Activated T-helper 2 cell treated with anti-CD3 and anti-CD28 coated beads, Interferon-gamma antibody, Interleukin-2, Interleukin-4, amounts not matched to agents 10 μg/mL and 5 μg/mL and 100 μg/mL, durations not matched to agents 14 hours and 24 hours and 36 hours (primary cell): ENCODE measurements at regions not wholly inside any gene's neighbourhood (a gene's known extent, or its start where the extent isn't known, plus 50 kb on each side); places are given as distances from the start of the nearest gene placed in this dataset.
"Not testable (repeated sequence)": the region's sequence is repeated elsewhere in the genome, so short reads cannot be mapped to it uniquely, and the experiment has no call there.

Experiments
- DNase-seq: peaks from one replicate; pipeline ENCODE4 v3.0.0; 2021; ENCODE audit warnings: low spot score
- H3K27ac Mint-ChIP-seq: one replicate; pipeline ENCODE4 v1.8.0; 2021; ENCODE audit warnings: mixed read lengths
- H3K27me3 Mint-ChIP-seq: one replicate; pipeline ENCODE4 v1.8.0; 2021; ENCODE audit warnings: low read depth, mixed read lengths
- H3K36me3 Mint-ChIP-seq: one replicate; pipeline ENCODE4 v1.8.0; 2021; ENCODE audit warnings: low read depth, mixed read lengths
- H3K4me1 Mint-ChIP-seq: one replicate; pipeline ENCODE4 v1.8.0; 2021; ENCODE audit warnings: low read depth, mixed read lengths
- H3K4me3 Mint-ChIP-seq: one replicate; pipeline ENCODE4 v1.8.0; 2021; ENCODE audit warnings: low read depth, mild to moderate bottlenecking, moderate library complexity, mixed read lengths
- H3K9me3 Mint-ChIP-seq: one replicate; pipeline ENCODE4 v1.8.0; 2021; ENCODE audit warnings: mixed read lengths
- intact Hi-C: fragments of 100-400 bp; cut with micrococcal nuclease; formaldehyde crosslinking; loops from one replicate; pipeline ENCODE4 v1.15.1; 2023

GRCh38 chrY:7588176-7588575 lies 676.6 kb upstream of the AMELY start:
- H3K27ac Mint-ChIP-seq, H3K27me3 Mint-ChIP-seq, H3K4me1 Mint-ChIP-seq, H3K4me3 Mint-ChIP-seq, intact Hi-C loops, DNase-seq, H3K36me3 Mint-ChIP-seq, H3K9me3 Mint-ChIP-seq: not testable (repeated sequence)

GRCh38 chrY:7562541-7562940 lies 651.0 kb upstream of the AMELY start:
- Mint-ChIP-seq H3K27ac (no peak overlapping the region), H3K36me3 (no peaks in the 10 kb centered on the region), H3K27me3 (no peaks in the 10 kb centered on the region), H3K4me3 (no peak overlapping the region), H3K4me1 (no peaks in the 10 kb centered on the region), H3K9me3 (no peaks in the 10 kb centered on the region)
- DNase-seq: no peak
- intact Hi-C loops: no loop called here

DNA sequence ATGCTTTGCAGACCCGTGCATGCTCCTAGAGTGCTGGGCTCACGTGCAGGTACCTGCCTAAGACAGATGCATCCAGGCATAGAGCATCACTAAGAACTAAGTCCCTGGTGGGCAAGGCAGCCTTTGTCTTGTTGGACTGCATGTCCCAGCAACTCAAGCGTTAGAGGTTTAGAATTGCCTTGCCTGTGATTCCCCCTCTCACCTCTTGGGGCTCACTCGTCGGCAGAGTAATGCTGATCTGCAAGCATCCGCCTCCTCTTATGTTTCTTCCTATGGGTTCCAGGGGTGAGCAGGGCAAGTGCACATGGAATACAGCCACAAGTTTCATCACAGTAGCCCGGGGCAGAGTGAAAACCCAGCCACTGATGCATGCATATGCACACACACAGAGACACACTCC lies 646.1 kb upstream of the AMELY start:
- intact Hi-C loops: no loop called here
- H3K36me3 Mint-ChIP-seq: no peaks in the 10 kb centered on the region
- H3K9me3 Mint-ChIP-seq: no peaks in the 10 kb centered on the region
- no peaks in the 10 kb centered on the region for H3K4me1 Mint-ChIP-seq
- H3K27ac Mint-ChIP-seq: no peak overlapping the region
- no peak overlapping the region for H3K4me3 Mint-ChIP-seq
- DNase-seq: no peak
- H3K27me3 Mint-ChIP-seq: no peaks in the 10 kb centered on the region

DNA sequence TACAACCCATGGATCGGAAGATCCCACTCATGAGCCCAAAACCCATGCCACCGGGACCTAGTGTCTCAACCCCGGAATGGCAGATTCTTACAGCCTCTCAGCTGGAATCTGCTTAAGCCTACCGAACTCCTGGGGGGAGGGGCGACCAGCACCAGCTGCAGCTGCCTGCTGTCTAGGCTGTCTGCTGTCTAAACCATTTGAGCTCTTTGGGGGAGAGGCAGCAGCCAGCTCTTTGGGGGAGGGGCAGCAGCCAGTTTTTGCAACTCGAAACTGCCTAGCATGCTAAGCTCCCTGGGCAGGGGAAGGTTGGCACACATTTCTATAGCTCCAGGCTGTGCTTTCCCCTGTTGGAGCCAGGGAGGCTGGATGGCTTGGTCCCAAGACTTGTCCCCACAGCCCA lies 643.5 kb upstream of the AMELY start:
- H3K4me1 Mint-ChIP-seq: no peaks in the 10 kb centered on the region
- no peaks in the 10 kb centered on the region for H3K27me3 Mint-ChIP-seq
- no peaks in the 10 kb centered on the region for H3K36me3 Mint-ChIP-seq
- DNase-seq: no peak
- no peak overlapping the region for H3K4me3 Mint-ChIP-seq
- no peak overlapping the region for H3K27ac Mint-ChIP-seq
- intact Hi-C loops: no loop called here
- H3K9me3 Mint-ChIP-seq: no peaks in the 10 kb centered on the region

- no peaks in the 10 kb centered on the region for H3K27me3 Mint-ChIP-seq
- H3K9me3 Mint-ChIP-seq: no peaks in the 10 kb centered on the region
- no peak for DNase-seq
- H3K4me3 Mint-ChIP-seq: no peak overlapping the region
- H3K27ac Mint-ChIP-seq: no peak overlapping the region
- H3K36me3 Mint-ChIP-seq: no peaks in the 10 kb centered on the region
- intact Hi-C loops: no loop called here
- H3K4me1 Mint-ChIP-seq: no peaks in the 10 kb centered on the region
These were observed 633.5 kb upstream of the AMELY start for GRCh38 chrY:7545060-7545459.

DNA sequence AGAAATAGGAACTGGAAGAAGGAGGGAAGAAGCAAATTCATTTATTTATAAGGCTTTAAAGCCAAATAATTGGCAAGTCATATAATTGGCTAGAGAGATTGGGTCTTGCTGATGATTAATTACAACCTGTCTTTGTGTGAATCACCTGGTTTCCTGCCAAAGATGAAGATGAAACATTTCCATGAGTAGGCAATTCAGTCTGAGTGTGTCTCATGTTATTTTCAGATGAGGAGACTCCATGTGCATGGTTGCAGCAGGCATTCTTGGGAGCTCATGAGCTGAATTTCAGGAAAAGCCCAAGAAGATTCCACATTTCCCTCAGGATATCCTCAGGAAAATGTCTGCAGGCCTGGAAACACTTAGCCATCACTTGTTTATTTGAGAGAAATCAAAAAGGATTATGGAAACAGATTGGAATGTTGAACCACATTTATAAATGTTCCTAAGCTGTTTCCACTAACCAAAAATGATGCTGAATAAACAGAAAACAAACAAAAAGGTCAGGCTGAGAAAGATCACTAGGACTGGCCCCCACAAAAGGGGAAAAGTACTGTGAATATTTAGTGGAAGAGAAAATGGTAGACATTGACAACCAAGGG lies 632.7 kb upstream of the AMELY start:
- intact Hi-C loops: no loop called here
- no peaks in the 10 kb centered on the region for H3K4me1 Mint-ChIP-seq
- H3K9me3 Mint-ChIP-seq: no peaks in the 10 kb centered on the region
- no peaks in the 10 kb centered on the region for H3K36me3 Mint-ChIP-seq
- H3K4me3 Mint-ChIP-seq: no peak overlapping the region
- H3K27ac Mint-ChIP-seq: no peak overlapping the region
- DNase-seq: no peak
- H3K27me3 Mint-ChIP-seq: no peaks in the 10 kb centered on the region

DNA sequence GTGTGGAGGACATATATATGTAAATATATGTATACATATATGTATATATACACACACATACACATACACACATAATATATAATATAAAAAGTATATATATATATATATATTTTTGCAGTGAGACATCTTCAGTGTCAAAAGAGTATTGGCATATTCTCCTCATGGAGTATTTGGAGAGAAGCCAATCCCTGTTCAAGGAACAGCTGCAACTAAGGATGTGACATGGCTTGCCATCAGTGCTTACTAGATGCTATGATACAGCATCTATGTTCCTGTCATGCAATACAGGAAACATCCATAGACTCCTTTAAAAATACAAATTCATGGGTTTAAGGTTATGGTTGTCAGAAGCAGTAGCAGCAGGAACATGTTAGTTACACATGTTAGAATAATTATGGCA lies 632.0 kb upstream of the AMELY start:
- Mint-ChIP-seq H3K27ac (no peak overlapping the region), H3K4me3 (no peak overlapping the region), H3K27me3 (no peaks in the 10 kb centered on the region), H3K4me1 (no peaks in the 10 kb centered on the region), H3K36me3 (no peaks in the 10 kb centered on the region), H3K9me3 (no peaks in the 10 kb centered on the region)
- DNase-seq: no peak
- intact Hi-C loops: no loop called here

- no peak for DNase-seq
- intact Hi-C loops: no loop called here
- H3K4me3 Mint-ChIP-seq: no peak overlapping the region
- no peaks in the 10 kb centered on the region for H3K9me3 Mint-ChIP-seq
- no peak overlapping the region for H3K27ac Mint-ChIP-seq
- no peaks in the 10 kb centered on the region for H3K4me1 Mint-ChIP-seq
- H3K36me3 Mint-ChIP-seq: no peaks in the 10 kb centered on the region
- H3K27me3 Mint-ChIP-seq: no peaks in the 10 kb centered on the region
These were observed 630.8 kb upstream of the AMELY start for GRCh38 chrY:7542256-7542858.

DNA sequence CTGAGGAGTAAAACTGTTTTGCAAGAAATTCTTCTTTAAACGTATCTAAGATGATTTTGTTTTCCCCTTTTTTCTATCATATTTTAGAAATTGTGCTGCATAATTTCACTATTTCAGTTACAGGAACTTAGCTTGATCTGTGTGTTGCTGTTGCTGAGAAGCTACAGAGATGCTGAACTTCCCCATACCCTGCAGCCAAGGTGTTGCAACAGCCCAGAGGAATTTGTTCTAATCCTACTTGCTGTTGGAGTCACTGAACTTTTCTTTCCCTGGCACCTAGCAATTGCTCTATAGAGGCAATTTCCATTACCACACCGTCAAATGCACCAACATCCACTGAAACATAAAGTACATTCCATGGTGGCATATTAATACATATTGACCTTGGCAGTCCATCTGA lies 617.8 kb upstream of the AMELY start:
- intact Hi-C loops: no loop called here
- no peaks in the 10 kb centered on the region for H3K9me3 Mint-ChIP-seq
- H3K27me3 Mint-ChIP-seq: no peaks in the 10 kb centered on the region
- no peaks in the 10 kb centered on the region for H3K4me1 Mint-ChIP-seq
- H3K36me3 Mint-ChIP-seq: no peaks in the 10 kb centered on the region
- H3K4me3 Mint-ChIP-seq: no peak overlapping the region
- H3K27ac Mint-ChIP-seq: no peak overlapping the region
- DNase-seq: no peak

DNA sequence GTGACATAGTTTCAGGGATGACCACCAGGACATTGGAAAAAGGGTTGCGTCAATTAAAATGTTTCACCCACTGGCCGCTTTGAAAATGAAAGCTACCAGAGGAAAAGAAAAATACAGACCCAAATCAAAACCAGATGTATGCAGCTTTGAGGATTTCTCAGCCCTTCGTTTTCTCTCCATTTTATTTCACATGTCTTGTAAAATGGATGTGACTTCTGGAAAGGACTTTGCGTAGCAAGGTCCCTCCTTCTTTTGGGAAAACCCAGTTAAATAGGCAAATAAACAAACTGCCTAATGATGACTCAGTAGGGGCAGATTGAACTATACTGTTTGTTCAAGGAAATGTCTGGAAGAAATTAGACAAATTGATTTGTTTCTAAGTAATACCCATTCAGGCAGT lies 616.0 kb upstream of the AMELY start:
- H3K36me3 Mint-ChIP-seq, H3K9me3 Mint-ChIP-seq, H3K27me3 Mint-ChIP-seq, DNase-seq, intact Hi-C loops, H3K4me1 Mint-ChIP-seq, H3K27ac Mint-ChIP-seq, H3K4me3 Mint-ChIP-seq: not testable (repeated sequence)

DNA sequence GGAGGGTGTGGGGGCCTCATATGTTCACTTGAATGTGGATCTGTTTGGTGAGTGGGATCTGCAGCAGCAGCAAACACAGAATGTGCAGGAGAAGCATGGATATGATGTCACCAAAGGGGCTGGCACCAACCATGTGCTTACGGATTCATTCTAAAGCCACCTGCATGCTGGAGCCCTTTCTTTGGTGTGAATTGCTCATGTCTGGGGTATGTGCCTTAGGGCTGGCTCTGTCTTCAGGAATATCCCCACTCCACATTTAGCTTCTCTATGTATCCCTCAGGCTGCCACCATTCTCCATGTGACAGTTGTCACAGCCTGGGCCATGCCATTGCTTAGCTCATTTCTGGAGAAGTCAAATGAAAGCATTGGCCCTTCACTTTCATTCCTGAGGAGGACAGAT lies 606.8 kb upstream of the AMELY start:
- H3K27ac Mint-ChIP-seq: no peak overlapping the region
- intact Hi-C loops: no loop called here
- H3K4me3 Mint-ChIP-seq: no peak overlapping the region
- H3K9me3 Mint-ChIP-seq: no peaks in the 10 kb centered on the region
- H3K4me1 Mint-ChIP-seq: no peaks in the 10 kb centered on the region
- H3K36me3 Mint-ChIP-seq: no peaks in the 10 kb centered on the region
- no peaks in the 10 kb centered on the region for H3K27me3 Mint-ChIP-seq
- DNase-seq: no peak

GRCh38 chrY:7516268-7516667 lies 604.7 kb upstream of the AMELY start:
- intact Hi-C loops: no loop called here
- H3K27me3 Mint-ChIP-seq: no peaks in the 10 kb centered on the region
- no peak for DNase-seq
- no peak overlapping the region for H3K4me3 Mint-ChIP-seq
- no peaks in the 10 kb centered on the region for H3K9me3 Mint-ChIP-seq
- no peaks in the 10 kb centered on the region for H3K4me1 Mint-ChIP-seq
- no peak overlapping the region for H3K27ac Mint-ChIP-seq
- H3K36me3 Mint-ChIP-seq: no peaks in the 10 kb centered on the region

DNA sequence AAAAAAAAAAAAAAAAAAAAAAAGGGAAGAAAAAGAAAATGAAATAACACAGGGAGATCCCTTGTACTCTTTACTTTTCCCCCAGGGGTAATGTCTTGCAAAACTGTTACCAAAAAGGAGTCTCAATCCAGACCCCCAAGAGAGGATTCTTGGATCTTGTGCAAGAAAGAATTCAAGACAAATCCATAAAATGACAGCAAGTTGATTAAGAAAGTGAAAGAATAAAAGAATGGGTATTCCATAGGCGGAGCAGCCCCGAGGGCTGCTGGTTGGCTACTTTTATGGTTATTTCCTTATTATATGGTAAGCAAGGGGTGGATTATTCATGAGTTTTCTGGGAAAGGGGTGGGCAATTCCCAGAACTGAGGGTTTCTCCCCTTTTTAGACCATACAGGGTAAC lies 604.3 kb upstream of the AMELY start:
- Mint-ChIP-seq H3K36me3 (no peaks in the 10 kb centered on the region), H3K27ac (no peak overlapping the region), H3K9me3 (no peaks in the 10 kb centered on the region), H3K4me3 (no peak overlapping the region), H3K27me3 (no peaks in the 10 kb centered on the region), H3K4me1 (no peaks in the 10 kb centered on the region)
- no peak for DNase-seq
- intact Hi-C loops: no loop called here

DNA sequence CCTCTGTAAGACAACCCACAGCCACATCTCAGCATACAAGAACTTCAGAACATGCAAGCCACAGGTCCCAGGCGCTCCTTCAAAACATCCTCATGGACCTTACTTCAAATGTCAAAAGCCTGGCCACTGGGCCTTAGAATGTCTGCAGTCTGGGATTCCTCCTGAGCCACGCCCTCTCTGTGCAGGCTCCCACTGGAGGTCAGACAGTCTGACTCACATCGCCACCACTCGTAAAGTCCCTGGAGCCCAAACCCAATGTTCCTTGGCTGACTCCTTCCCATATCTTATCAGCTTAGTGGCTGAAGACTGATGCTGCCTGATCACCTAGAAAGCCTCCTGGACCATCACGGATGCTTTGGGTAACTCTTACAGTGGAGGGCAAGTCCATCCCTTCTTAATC lies 591.3 kb upstream of the AMELY start:
- H3K36me3 Mint-ChIP-seq: no peaks in the 10 kb centered on the region
- no peaks in the 10 kb centered on the region for H3K9me3 Mint-ChIP-seq
- no peaks in the 10 kb centered on the region for H3K4me1 Mint-ChIP-seq
- peaks cover under 1% of the 10 kb centered on the region for H3K27me3 Mint-ChIP-seq
- no peak for DNase-seq
- no peak overlapping the region for H3K4me3 Mint-ChIP-seq
- intact Hi-C loops: no loop called here
- H3K27ac Mint-ChIP-seq: no peak overlapping the region
